Large intestine (tissue), 3 donors: ENCODE measurements at regions not wholly inside any gene's neighbourhood (a gene's known extent, or its start where the extent isn't known, plus 50 kb on each side); places are given as distances from the start of the nearest gene placed in this dataset.
"Not testable (repeated sequence)": the region's sequence is repeated elsewhere in the genome, so short reads cannot be mapped to it uniquely, and the experiment has no call there.

Source experiments
- DNase-seq, 2 donors: peaks; one replicate each; pipeline versions ENCODE4 v3.0.0 to v3.0.0-alpha.2; 2013
- H3K27ac ChIP-seq: one replicate; pipeline ENCODE4 v1.5.1; 2013; ENCODE audit warnings: low read length
- H3K27me3 ChIP-seq: 2 replicates; pipeline ENCODE4 v1.6.1; 2013; ENCODE audit warnings: low read length; ENCODE audit not compliant: control insufficient read depth, insufficient read depth
- H3K36me3 ChIP-seq: 2 replicates; pipeline ENCODE4 v1.6.1; 2013; ENCODE audit warnings: low read length; ENCODE audit not compliant: control insufficient read depth, insufficient read depth
- H3K4me1 ChIP-seq: one replicate; pipeline ENCODE4 v1.6.1; 2013; ENCODE audit warnings: low read length; ENCODE audit not compliant: control insufficient read depth, insufficient read depth
- H3K4me3 ChIP-seq: one replicate; pipeline ENCODE4 v1.5.1; 2013; ENCODE audit warnings: low read length
- H3K9me3 ChIP-seq: one replicate; pipeline ENCODE4 v1.6.1; 2013; ENCODE audit warnings: mild to moderate bottlenecking, low read depth, low read length, moderate library complexity; ENCODE audit not compliant: control insufficient read depth
- WGBS: methylation state at CpG from one replicate; pipeline ENCODE4 v1.1.5; 2013; ENCODE audit warnings: low lambda C conversion rate; ENCODE audit not compliant: insufficient coverage; 5-methylcytosine and 5-hydroxymethylcytosine counted together

- H3K4me3 ChIP-seq, result no peak overlapping the region
- WGBS, result 89% methylated on average over 1 of the region's 2 CpGs
- H3K27ac ChIP-seq, result no peak overlapping the region
- H3K9me3 ChIP-seq, result no peaks in the 10 kb centered on the region
- H3K4me1 ChIP-seq, result no peaks in the 10 kb centered on the region
- no peaks in the 10 kb centered on the region for H3K36me3 ChIP-seq
- DNase-seq, result no peak
- H3K27me3 ChIP-seq, result no peaks in the 10 kb centered on the region
These were observed 201.1 kb upstream of the PROX1 start for GRCh38 chr1:213786683-213787082.

- Histone ChIP-seq H3K9me3 (no peaks in the 10 kb centered on the region), H3K4me3 (no peak overlapping the region), H3K36me3 (no peaks in the 10 kb centered on the region), H3K27ac (no peak overlapping the region), H3K4me1 (no peaks in the 10 kb centered on the region), H3K27me3 (no peaks in the 10 kb centered on the region)
- DNase-seq, result no peak
- 92% methylated on average over 2 of the region's 3 CpGs for WGBS
These were observed 197.2 kb upstream of the PROX1 start for GRCh38 chr1:213790565-213790964.

- Histone ChIP-seq H3K27me3 (no peaks in the 10 kb centered on the region), H3K4me3 (no peak overlapping the region), H3K9me3 (no peaks in the 10 kb centered on the region), H3K27ac (no peak overlapping the region), H3K36me3 (no peaks in the 10 kb centered on the region), H3K4me1 (no peaks in the 10 kb centered on the region)
- no peak for DNase-seq
- WGBS, result 80% methylated on average over 1 of the region's 13 CpGs
These were observed 194.2 kb upstream of the PROX1 start for GRCh38 chr1:213793482-213794067.

GRCh38 chr1:213796525-213796924 lies 191.2 kb upstream of the PROX1 start:
- no peak for DNase-seq
- Histone ChIP-seq H3K27ac (no peak overlapping the region), H3K27me3 (no peaks in the 10 kb centered on the region), H3K9me3 (no peaks in the 10 kb centered on the region), H3K4me1 (no peaks in the 10 kb centered on the region), H3K4me3 (no peak overlapping the region), H3K36me3 (no peaks in the 10 kb centered on the region)
- WGBS, result 60% methylated on average over 1 of the region's 8 CpGs

GRCh38 chr1:213808288-213808687 lies 179.5 kb upstream of the PROX1 start:
- not testable (repeated sequence) for H3K9me3 ChIP-seq, H3K4me3 ChIP-seq, DNase-seq, H3K4me1 ChIP-seq, H3K36me3 ChIP-seq, H3K27me3 ChIP-seq, H3K27ac ChIP-seq
- no CpG with 5 or more reads among the region's 7 CpGs for WGBS

GRCh38 chr1:213817156-213817555 lies 170.6 kb upstream of the PROX1 start:
- no peak overlapping the region for H3K27ac ChIP-seq
- no peaks in the 10 kb centered on the region for H3K36me3 ChIP-seq
- no peaks in the 10 kb centered on the region for H3K27me3 ChIP-seq
- WGBS, result no CpG with 5 or more reads among the region's 6 CpGs
- H3K9me3 ChIP-seq, result no peaks in the 10 kb centered on the region
- no peak for DNase-seq
- peaks cover 4% of the 10 kb centered on the region for H3K4me1 ChIP-seq
- H3K4me3 ChIP-seq, result no peak overlapping the region

- no peak for DNase-seq
These were observed 167.2 kb upstream of the PROX1 start for GRCh38 chr1:213820362-213821149.

GRCh38 chr1:213821175-213821942 lies 166.4 kb upstream of the PROX1 start:
- Histone ChIP-seq H3K4me3 (no peak overlapping the region), H3K27ac (no peak overlapping the region), H3K9me3 (no peaks in the 10 kb centered on the region), H3K4me1 (peaks cover 4% of the 10 kb centered on the region), H3K36me3 (no peaks in the 10 kb centered on the region), H3K27me3 (no peaks in the 10 kb centered on the region)
- 71% methylated on average over 1 of the region's 5 CpGs for WGBS
- no peak for DNase-seq

More at GRCh38 chr1:213820362-213821149, 167.2 kb upstream of the PROX1 start:
- H3K4me3 ChIP-seq, result no peak overlapping the region
- WGBS, result 100% methylated on average over 2 of the region's 9 CpGs
- H3K4me1 ChIP-seq, result peaks cover 4% of the 10 kb centered on the region
- H3K36me3 ChIP-seq, result no peaks in the 10 kb centered on the region
- no peaks in the 10 kb centered on the region for H3K27me3 ChIP-seq
- H3K9me3 ChIP-seq, result no peaks in the 10 kb centered on the region
- no peak overlapping the region for H3K27ac ChIP-seq

- H3K4me3 ChIP-seq, result no peak overlapping the region
- WGBS, result no CpG with 5 or more reads among the region's 1 CpG
- H3K27ac ChIP-seq, result no peak overlapping the region
- H3K27me3 ChIP-seq, result no peaks in the 10 kb centered on the region
- DNase-seq, result no peak
- no peaks in the 10 kb centered on the region for H3K36me3 ChIP-seq
- H3K9me3 ChIP-seq, result no peaks in the 10 kb centered on the region
- H3K4me1 ChIP-seq, result peaks cover 4% of the 10 kb centered on the region
These were observed 165.8 kb upstream of the PROX1 start for GRCh38 chr1:213821943-213822334.

- Histone ChIP-seq H3K27me3 (no peaks in the 10 kb centered on the region), H3K27ac (no peak overlapping the region), H3K4me3 (no peak overlapping the region), H3K36me3 (no peaks in the 10 kb centered on the region), H3K4me1 (peaks cover under 1% of the 10 kb centered on the region), H3K9me3 (no peaks in the 10 kb centered on the region)
- no peak for DNase-seq
- no CpG with 5 or more reads among the region's 4 CpGs for WGBS
These were observed 160.9 kb upstream of the PROX1 start for GRCh38 chr1:213826891-213827290.
